Renal pelvis (tissue), 1 donor: ENCODE measurements at regions not wholly inside any gene's neighbourhood (a gene's known extent, or its start where the extent isn't known, plus 50 kb on each side); places are given as distances from the start of the nearest gene placed in this dataset.

ENCODE experiments used
- DNase-seq: peaks from one replicate; pipeline ENCODE4 v3.0.0-alpha.2; 2013

- DNase-seq = no peak
Observed at GRCh38 chr5:167123126-167123525, 1168.3 kb upstream of the WWC1 start.

- no peak for DNase-seq
Observed at GRCh38 chr5:167128581-167128980, 1162.9 kb upstream of the WWC1 start.

- no peak for DNase-seq
Observed at GRCh38 chr5:167140548-167141291, 1150.7 kb upstream of the WWC1 start.

- DNase-seq = no peak
Observed at GRCh38 chr5:167143716-167144115, 1147.7 kb upstream of the WWC1 start.

- no peak for DNase-seq
Observed at GRCh38 chr5:167145841-167146240, 1145.6 kb upstream of the WWC1 start.

GRCh38 chr5:167147879-167148278 is 1143.6 kb upstream of the WWC1 start:
- DNase-seq = no peak

GRCh38 chr5:167150661-167151060 is 1140.8 kb upstream of the WWC1 start:
- DNase-seq = no peak

GRCh38 chr5:167152561-167152960 is 1138.9 kb upstream of the WWC1 start:
- no peak for DNase-seq

- DNase-seq = no peak
Observed at GRCh38 chr5:167155387-167156005, 1135.9 kb upstream of the WWC1 start.

GRCh38 chr5:167156446-167156845 is 1135.0 kb upstream of the WWC1 start:
- no peak for DNase-seq

GRCh38 chr5:167158588-167158987 is 1132.9 kb upstream of the WWC1 start:
- no peak for DNase-seq

- DNase-seq = no peak
Observed at GRCh38 chr5:167160388-167160787, 1131.1 kb upstream of the WWC1 start.

GRCh38 chr5:167166696-167167095 is 1124.7 kb upstream of the WWC1 start:
- no peak for DNase-seq

- no peak for DNase-seq
Observed at GRCh38 chr5:167167191-167167795, 1124.2 kb upstream of the WWC1 start.

GRCh38 chr5:167168971-167169370 is 1122.5 kb upstream of the WWC1 start:
- DNase-seq = no peak

- no peak for DNase-seq
Observed at GRCh38 chr5:167171056-167171455, 1120.4 kb upstream of the WWC1 start.

GRCh38 chr5:167177736-167178135 is 1113.7 kb upstream of the WWC1 start:
- peak; percentile 20 for DNase-seq

- no peak for DNase-seq
Observed at GRCh38 chr5:167180906-167181305, 1110.5 kb upstream of the WWC1 start.

- no peak for DNase-seq
Observed at GRCh38 chr5:167205881-167206280, 1085.6 kb upstream of the WWC1 start.

GRCh38 chr5:167207081-167207480 is 1084.4 kb upstream of the WWC1 start:
- no peak for DNase-seq

- no peak for DNase-seq
Observed at GRCh38 chr5:167208911-167209310, 1082.5 kb upstream of the WWC1 start.

GRCh38 chr5:167217097-167217743 is 1074.2 kb upstream of the WWC1 start:
- DNase-seq = no peak

GRCh38 chr5:167219298-167219697 is 1072.1 kb upstream of the WWC1 start:
- DNase-seq = no peak
